HepG2 (cell line): ENCODE measurements at regions not wholly inside any gene's neighbourhood (a gene's known extent, or its start where the extent isn't known, plus 50 kb on each side); places are given as distances from the start of the nearest gene placed in this dataset.

ENCODE experiments used
- CTCF ChIP-seq: sonication (generic); formaldehyde crosslinking; IDR thresholded peaks from 2 replicates; pipeline ENCODE4 v1.5.0; 2020; ENCODE audit warnings: mild to moderate bottlenecking, missing genetic modification reagents, moderate library complexity
- GABPA ChIP-seq, 2 experiments: IDR thresholded peaks; 2 replicates each; pipeline ENCODE4 v1.6.1; 2011 to 2016; ENCODE audit warnings: low read depth in 2 of 2, low read length in 1 of 2, missing biosample characterization in 1 of 2, missing genetic modification characterization in 1 of 2
- ISX ChIP-seq: sonication (generic); formaldehyde crosslinking; conservative IDR thresholded peaks from 2 replicates; pipeline ENCODE4 v1.5.0; 2020; ENCODE audit warnings: missing genetic modification reagents
- JUN ChIP-seq: sonication (generic); formaldehyde crosslinking; IDR thresholded peaks from 2 replicates; pipeline ENCODE4 v1.4.0; 2020; ENCODE audit warnings: mild to moderate bottlenecking, missing genetic modification reagents
- MLX ChIP-seq: IDR thresholded peaks from 2 replicates; pipeline ENCODE4 v1.6.1; 2016
- NR2C2 ChIP-seq: sonication (generic); formaldehyde crosslinking; IDR thresholded peaks from 2 replicates; pipeline ENCODE4 v1.4.0; 2020; ENCODE audit warnings: missing genetic modification reagents, mild to moderate bottlenecking, moderate library complexity, borderline replicate concordance
- PCBP1 ChIP-seq: fragments of 200-400 bp; formaldehyde crosslinking; IDR thresholded peaks from 2 replicates; pipeline ENCODE4 v1.6.1; 2017; ENCODE audit warnings: mild to moderate bottlenecking, low read depth, low read length, borderline replicate concordance
- RELA ChIP-seq: sonication (generic); formaldehyde crosslinking; IDR thresholded peaks from 2 replicates; pipeline ENCODE4 v1.4.0; 2020; ENCODE audit warnings: missing genetic modification reagents
- TCF7 ChIP-seq: sonication (generic); IDR thresholded peaks from 2 replicates; pipeline ENCODE4 v1.6.1; 2016; ENCODE audit warnings: antibody characterized with exemption, low read depth
- ZNF781 ChIP-seq: sonication (generic); formaldehyde crosslinking; IDR thresholded peaks from 2 replicates; pipeline ENCODE4 v1.5.1; 2020; ENCODE audit warnings: borderline replicate concordance, mild to moderate bottlenecking, missing genetic modification reagents; ENCODE audit errors: not compliant biosample characterization

- TF ChIP-seq PCBP1 (no peak), TCF7 (no peak), JUN (CRISPR knock-in tag) (no peak), MLX (CRISPR knock-in tag) (no peak), ZNF781 (CRISPR knock-in tag) (no peak), GABPA (IDR thresholded peaks at IDR 0.05; ENCODE audit: low read depth, low read length) (no peak), GABPA (CRISPR knock-in tag; IDR thresholded peaks at IDR 0.05; ENCODE audit: low read depth) (no peak), CTCF (CRISPR knock-in tag) (peak; percentile 45), RELA (CRISPR knock-in tag) (no peak), ISX (no peak), NR2C2 (no peak)
These were observed 746.6 kb downstream of the UQCRFS1 start for GRCh38 chr19:28466107-28467045.
